Kidney (tissue), 13 donors: ENCODE measurements at regions not wholly inside any gene's neighbourhood (a gene's known extent, or its start where the extent isn't known, plus 50 kb on each side); places are given as distances from the start of the nearest gene placed in this dataset.
"Not testable (repeated sequence)": the region's sequence is repeated elsewhere in the genome, so short reads cannot be mapped to it uniquely, and the experiment has no call there.

Experiments used
- DNase-seq, 5 donors: peaks; one replicate each; pipeline ENCODE4 v3.0.0-alpha.2; 2013 to 2020
- FAIRE-seq: peaks from 2 replicates; lab custom pipeline; 2012; peaks lifted over from hg19 to GRCh38; lab: Jason Lieb, UNC
- H3K27ac ChIP-seq, 2 donors: one replicate each; pipeline ENCODE4 v1.7.0; 2013; ENCODE audit warnings: low read depth in 2 of 2, low read length in 2 of 2, inconsistent platforms in 1 of 2
- H3K27me3 ChIP-seq: one replicate; pipeline ENCODE4 v1.7.1; 2013; ENCODE audit warnings: low read length, inconsistent platforms; ENCODE audit not compliant: control insufficient read depth, insufficient read depth
- H3K36me3 ChIP-seq, 3 donors: one replicate each; pipeline versions ENCODE4 v1.7.0 to v1.7.1; 2013; ENCODE audit warnings: low read length in 3 of 3, control low read depth in 1 of 3, inconsistent platforms in 1 of 3; ENCODE audit not compliant: insufficient read depth in 3 of 3, control insufficient read depth in 2 of 3
- H3K4me1 ChIP-seq, 3 donors: one replicate each; pipeline versions ENCODE4 v1.7.0 to v1.7.1; 2013; ENCODE audit warnings: low read length in 3 of 3, inconsistent platforms in 1 of 3, low read depth in 1 of 3; ENCODE audit not compliant: control insufficient read depth in 2 of 3, insufficient read depth in 2 of 3
- H3K4me3 ChIP-seq, 3 donors: one replicate each; pipeline versions ENCODE4 v1.7.0 to v1.8.1; 2013; ENCODE audit warnings: low read length in 3 of 3, control low read depth in 1 of 3, inconsistent platforms in 1 of 3
- H3K9ac ChIP-seq, 3 donors: one replicate each; pipeline versions ENCODE4 v1.7.0 to v1.7.1; 2013; ENCODE audit warnings: low read length in 3 of 3, control low read depth in 1 of 3, inconsistent platforms in 1 of 3
- H3K9me3 ChIP-seq, 3 donors: one replicate each; pipeline versions ENCODE4 v1.7.0 to v1.7.1; 2013; ENCODE audit warnings: low read length in 3 of 3, control low read depth in 1 of 3, inconsistent platforms in 1 of 3; ENCODE audit not compliant: control insufficient read depth in 2 of 3, insufficient read depth in 1 of 3
- CTCF ChIP-seq: IDR thresholded peaks from 3 replicates; pipeline ENCODE4 v1.5.1; 2012; ENCODE audit warnings: mild to moderate bottlenecking, moderate library complexity, borderline replicate concordance; ENCODE audit not compliant: insufficient read depth; ENCODE audit errors: extremely low read depth
- intact Hi-C: fragments of 100-400 bp; cut with DNase I; formaldehyde crosslinking; loops from one replicate; pipeline ENCODE4 v1.11.1; 2022
- donor health status: control.
- donor health status: control.
- donor health status: control.
- donor health status: control.
- donor health status: control.
- donor health status: DM: yes; HTN: yes; CAD: no.
- donor health status: Normal renal cell carcinoma (clear cell type).

- Histone ChIP-seq H3K36me3 (no peaks in the 10 kb centered on the region), H3K27ac (no peak overlapping the region), H3K4me1 (no peaks in the 10 kb centered on the region), H3K4me3 (no peak overlapping the region), H3K9ac (no peak overlapping the region), H3K9me3 (no peaks in the 10 kb centered on the region), H3K27me3 (no peaks in the 10 kb centered on the region)
- intact Hi-C loops, result no loop called here
- no peak for DNase-seq
- no peak for TF ChIP-seq CTCF
- no peak for FAIRE-seq
Measured at GRCh38 chr11:50088231-50088630, 55.6 kb downstream of the OR4C45 start.

GRCh38 chr11:50098186-50098725, 65.6 kb downstream of the OR4C45 start:
- H3K27me3 ChIP-seq, result no peaks in the 10 kb centered on the region
- FAIRE-seq (no peak), DNase-seq (no peak)
- H3K9me3 ChIP-seq, result no peaks in the 10 kb centered on the region
- H3K4me3 ChIP-seq, result no peak overlapping the region
- H3K27ac ChIP-seq, result no peak overlapping the region
- H3K9ac ChIP-seq, result no peak overlapping the region
- TF ChIP-seq CTCF, result no peak
- H3K36me3 ChIP-seq, result no peaks in the 10 kb centered on the region
- H3K4me1 ChIP-seq, result no peaks in the 10 kb centered on the region
- intact Hi-C loops, result no loop called here

DNA sequence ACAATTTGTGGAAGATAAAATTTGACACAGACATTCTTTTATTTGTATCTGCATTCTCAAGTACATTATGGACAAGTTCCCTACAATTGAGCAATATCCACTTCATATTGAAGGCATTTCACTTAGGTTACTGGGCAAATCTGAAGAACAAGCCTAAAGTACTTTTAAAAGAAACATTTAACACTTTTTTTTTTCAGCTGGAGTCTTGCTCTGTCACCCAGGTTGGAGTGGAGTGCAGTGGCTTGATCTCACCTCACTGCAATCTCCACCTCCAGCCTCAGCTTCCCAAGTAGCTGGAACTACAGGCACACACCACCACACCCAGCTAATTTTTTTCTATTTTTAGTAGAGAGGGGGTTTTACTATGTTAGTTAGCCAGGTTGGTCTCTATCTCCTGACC, 70.2 kb downstream of the OR4C45 start:
- intact Hi-C loops, result no loop called here
- Histone ChIP-seq H3K9me3 (no peaks in the 10 kb centered on the region), H3K4me1 (no peaks in the 10 kb centered on the region), H3K27me3 (no peaks in the 10 kb centered on the region), H3K4me3 (no peak overlapping the region), H3K27ac (no peak overlapping the region), H3K9ac (no peak overlapping the region), H3K36me3 (no peaks in the 10 kb centered on the region)
- no peak for DNase-seq
- no peak for FAIRE-seq
- no peak for TF ChIP-seq CTCF

- H3K9ac ChIP-seq, FAIRE-seq, H3K9me3 ChIP-seq, DNase-seq, H3K27me3 ChIP-seq, H3K4me3 ChIP-seq, H3K27ac ChIP-seq, H3K36me3 ChIP-seq, intact Hi-C loops, H3K4me1 ChIP-seq: not testable (repeated sequence)
Measured at GRCh38 chr11:50140686-50141085, 108.0 kb downstream of the OR4C45 start.

- H3K9me3 ChIP-seq, intact Hi-C loops, DNase-seq, H3K27ac ChIP-seq, H3K4me3 ChIP-seq, H3K36me3 ChIP-seq, H3K27me3 ChIP-seq, H3K9ac ChIP-seq, FAIRE-seq, H3K4me1 ChIP-seq: not testable (repeated sequence)
Measured at GRCh38 chr11:50146308-50146707, 113.6 kb downstream of the OR4C45 start.

DNA sequence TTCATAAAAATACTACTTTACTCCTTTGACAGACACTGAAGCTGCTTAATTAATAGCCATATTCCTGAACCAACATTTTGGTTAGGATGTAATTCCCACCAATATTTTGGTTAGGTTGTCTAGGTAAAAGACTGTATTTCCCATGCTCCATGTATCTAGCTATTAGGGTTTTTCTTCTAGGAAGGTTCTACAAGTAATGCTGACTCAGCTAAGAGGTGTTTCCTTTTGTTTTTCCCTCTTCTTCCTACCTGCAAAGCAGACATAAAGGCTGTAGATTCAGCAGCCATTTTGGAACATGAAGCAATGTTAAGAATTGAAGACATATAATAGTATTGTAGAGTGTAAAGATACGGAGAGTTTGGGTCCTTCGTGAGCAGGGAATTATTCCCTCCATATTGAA, 115.3 kb downstream of the OR4C45 start:
- FAIRE-seq, H3K4me1 ChIP-seq, H3K27me3 ChIP-seq, H3K9ac ChIP-seq, DNase-seq, H3K9me3 ChIP-seq, H3K27ac ChIP-seq, H3K36me3 ChIP-seq, H3K4me3 ChIP-seq, intact Hi-C loops: not testable (repeated sequence)
